Neural cell (in vitro differentiated cells): ENCODE measurements at regions not wholly inside any gene's neighbourhood (a gene's known extent, or its start where the extent isn't known, plus 50 kb on each side); places are given as distances from the start of the nearest gene placed in this dataset.
A peak's percentile ranks its signal among the peaks of the same experiment; 100 is the strongest.

Experiments
- H2AFZ ChIP-seq: fragments of 200-600, 300-800 bp; sonication (generic), shearing (Covaris generic); 2 replicates; pipeline ENCODE4 v1.6.0; 2014; ENCODE audit warnings: low read depth, mild to moderate bottlenecking, antibody characterized with exemption, low read length, moderate library complexity
- H3F3A ChIP-seq: fragments of 200-600 bp; shearing (Covaris generic); 2 replicates; pipeline ENCODE4 v1.6.1; 2016; ENCODE audit warnings: mild to moderate bottlenecking, moderate library complexity, mixed read lengths, antibody characterized with exemption, low read length; ENCODE audit not compliant: insufficient read depth, poor library complexity, severe bottlenecking
- H3K27ac ChIP-seq: fragments of 200-600, 300-800 bp; sonication (generic), shearing (Covaris generic); 2 replicates; pipeline ENCODE4 v1.5.1; 2014; ENCODE audit warnings: mild to moderate bottlenecking, low read length, moderate library complexity
- H3K27me3 ChIP-seq: fragments of 300-800, 200-600 bp; sonication (generic), shearing (Covaris generic); 2 replicates; pipeline ENCODE4 v1.6.0; 2014; ENCODE audit warnings: mild to moderate bottlenecking, low read depth, low read length, moderate library complexity; ENCODE audit not compliant: insufficient read depth
- H3K36me3 ChIP-seq: fragments of 300-800, 200-600 bp; sonication (generic), shearing (Covaris generic); 2 replicates; pipeline ENCODE4 v1.5.1; 2014; ENCODE audit warnings: mild to moderate bottlenecking, antibody characterized with exemption, low read length, moderate library complexity; ENCODE audit not compliant: insufficient read depth
- H3K4me2 ChIP-seq: fragments of 300-800, 200-600 bp; sonication (generic), shearing (Covaris generic); 2 replicates; pipeline ENCODE4 v1.6.0; 2014; ENCODE audit warnings: mild to moderate bottlenecking, low read length
- H3K4me3 ChIP-seq: fragments of 300-800, 200-600 bp; sonication (generic), shearing (Covaris generic); 2 replicates; pipeline ENCODE4 v1.5.1; 2014; ENCODE audit warnings: mild to moderate bottlenecking, low read length, moderate library complexity
- H3K79me2 ChIP-seq: fragments of 200-600 bp; shearing (Covaris generic); replicated peaks from 2 replicates; pipeline ENCODE4 v1.6.0; 2014; ENCODE audit warnings: mild to moderate bottlenecking, low read length, moderate library complexity; ENCODE audit not compliant: insufficient read depth
- H3K9ac ChIP-seq: fragments of 300-800, 200-600 bp; sonication (generic), shearing (Covaris generic); 2 replicates; pipeline ENCODE4 v1.6.1; 2016; ENCODE audit warnings: mild to moderate bottlenecking, low read length, mixed read lengths
- H3K9me2 ChIP-seq: fragments of 200-600 bp; shearing (Covaris generic); 2 replicates; pipeline ENCODE4 v1.6.1; 2016; ENCODE audit warnings: mild to moderate bottlenecking, low read length, mixed read lengths; ENCODE audit not compliant: insufficient read depth
- H3K9me3 ChIP-seq: fragments of 200-600, 300-800 bp; sonication (generic), shearing (Covaris generic); 2 replicates; pipeline ENCODE4 v1.6.1; 2016; ENCODE audit warnings: mild to moderate bottlenecking, mixed run types, low read length, moderate library complexity, mixed read lengths
- H4K20me1 ChIP-seq: fragments of 200-600 bp; shearing (Covaris generic); 2 replicates; pipeline ENCODE4 v1.6.1; 2016; ENCODE audit warnings: mild to moderate bottlenecking, mixed run types; ENCODE audit not compliant: insufficient read depth
- EP300 ChIP-seq: fragments of 450-650 bp; conservative IDR thresholded peaks from 2 replicates; pipeline ENCODE4 v1.6.1; 2014; ENCODE audit warnings: antibody characterized with exemption, mild to moderate bottlenecking, moderate library complexity; ENCODE audit not compliant: poor library complexity, severe bottlenecking
- MXI1 ChIP-seq: fragments of 450-650 bp; conservative IDR thresholded peaks from 2 replicates; pipeline ENCODE4 v1.6.1; 2014; ENCODE audit warnings: antibody characterized with exemption, mild to moderate bottlenecking; ENCODE audit not compliant: poor library complexity, severe bottlenecking
- POLR2AphosphoS5 ChIP-seq: IDR thresholded peaks from 2 replicates; pipeline ENCODE4 v1.6.1; 2012
- RAD21 ChIP-seq: fragments of 450-650 bp; conservative IDR thresholded peaks from 2 replicates; pipeline ENCODE4 v1.6.1; 2014; ENCODE audit warnings: antibody characterized with exemption, mild to moderate bottlenecking, moderate library complexity
- REST ChIP-seq: IDR thresholded peaks from 2 replicates; pipeline ENCODE4 v1.6.1; 2012; ENCODE audit warnings: borderline replicate concordance
- SMC3 ChIP-seq: fragments of 450-650 bp; conservative IDR thresholded peaks from 2 replicates; pipeline ENCODE4 v1.6.1; 2014; ENCODE audit warnings: antibody characterized with exemption, mild to moderate bottlenecking, moderate library complexity; ENCODE audit not compliant: poor library complexity
- TAF1 ChIP-seq: IDR thresholded peaks from 2 replicates; pipeline ENCODE4 v1.6.1; 2012; ENCODE audit warnings: low read depth
- TF ChIP-seq, protein P1 (sequence below): fragments of 450-650 bp; IDR thresholded peaks from 2 replicates; pipeline ENCODE4 v1.5.1; 2014; ENCODE audit warnings: antibody characterized with exemption, mild to moderate bottlenecking, moderate library complexity; ENCODE audit not compliant: poor library complexity, severe bottlenecking

DNA sequence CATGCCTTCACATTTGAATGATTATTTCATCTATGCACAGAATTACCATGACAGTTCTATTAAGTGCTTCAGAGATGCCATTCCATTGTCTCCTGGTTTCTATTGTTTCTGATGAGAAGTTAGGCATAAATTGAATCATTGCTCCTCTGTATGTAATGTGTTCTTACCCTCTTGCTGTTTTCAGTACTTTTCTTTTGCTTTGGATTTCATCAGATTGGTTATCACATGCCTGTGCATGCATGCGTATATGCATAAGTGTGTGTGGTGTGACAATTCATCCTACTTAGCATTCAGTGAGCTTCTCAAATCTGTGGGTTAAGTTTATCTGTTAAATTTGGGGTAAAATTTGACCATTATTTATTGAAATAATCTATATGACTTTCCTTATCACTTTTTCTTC lies 263.3 kb upstream of the RND3 start:
- no peak overlapping the region for H3K4me3 ChIP-seq
- H3K36me3 ChIP-seq = no peaks in the 10 kb centered on the region
- TF ChIP-seq EP300 (peak; percentile 52), REST (no peak), POLR2AphosphoS5 (peak; percentile 33), TAF1 (no peak), RAD21 (no peak)
- no peak overlapping the region for H2AFZ ChIP-seq
- no peaks in the 10 kb centered on the region for H4K20me1 ChIP-seq
- no peak overlapping the region for H3K9ac ChIP-seq
- H3K79me2 ChIP-seq = no peaks in the 10 kb centered on the region
- no peak overlapping the region for H3K4me2 ChIP-seq
- H3F3A ChIP-seq = no peaks in the 10 kb centered on the region
- H3K9me3 ChIP-seq = no peaks in the 10 kb centered on the region
- H3K27me3 ChIP-seq = no peaks in the 10 kb centered on the region
- no peak overlapping the region for H3K27ac ChIP-seq
- no peaks in the 10 kb centered on the region for H3K9me2 ChIP-seq

DNA sequence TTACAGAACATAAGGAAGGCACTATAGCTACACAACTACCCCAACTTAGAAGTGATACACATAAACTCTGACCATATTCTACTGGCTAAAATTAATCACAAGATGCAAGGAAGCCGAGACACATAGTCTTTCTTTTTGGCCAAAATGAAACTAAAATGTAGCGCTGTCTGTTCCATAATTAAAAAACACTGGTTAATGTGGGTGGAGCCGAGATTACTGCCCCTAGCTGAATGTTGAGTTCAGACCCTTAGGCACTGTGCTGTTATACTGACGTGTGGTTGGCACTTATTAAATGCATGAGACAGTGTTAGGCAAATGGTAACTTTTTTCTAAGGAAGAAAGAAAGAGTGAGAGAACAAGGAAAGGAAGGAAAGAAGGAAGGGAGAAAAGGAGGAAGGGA lies 254.6 kb upstream of the RND3 start:
- no peaks in the 10 kb centered on the region for H3K36me3 ChIP-seq
- H3K9ac ChIP-seq = no peak overlapping the region
- no peak overlapping the region for H3K4me3 ChIP-seq
- H3K27me3 ChIP-seq = no peaks in the 10 kb centered on the region
- no peaks in the 10 kb centered on the region for H3F3A ChIP-seq
- H2AFZ ChIP-seq = no peak overlapping the region
- no peaks in the 10 kb centered on the region for H3K79me2 ChIP-seq
- no peak overlapping the region for H3K4me2 ChIP-seq
- H4K20me1 ChIP-seq = no peaks in the 10 kb centered on the region
- no peak for TF ChIP-seq POLR2AphosphoS5
- no peak for TF ChIP-seq SMC3
- no peak for TF ChIP-seq TAF1
- no peak for TF ChIP-seq REST
- no peak for TF ChIP-seq EP300
- TF ChIP-seq MXI1 = no peak
- TF ChIP-seq, protein P1, sequence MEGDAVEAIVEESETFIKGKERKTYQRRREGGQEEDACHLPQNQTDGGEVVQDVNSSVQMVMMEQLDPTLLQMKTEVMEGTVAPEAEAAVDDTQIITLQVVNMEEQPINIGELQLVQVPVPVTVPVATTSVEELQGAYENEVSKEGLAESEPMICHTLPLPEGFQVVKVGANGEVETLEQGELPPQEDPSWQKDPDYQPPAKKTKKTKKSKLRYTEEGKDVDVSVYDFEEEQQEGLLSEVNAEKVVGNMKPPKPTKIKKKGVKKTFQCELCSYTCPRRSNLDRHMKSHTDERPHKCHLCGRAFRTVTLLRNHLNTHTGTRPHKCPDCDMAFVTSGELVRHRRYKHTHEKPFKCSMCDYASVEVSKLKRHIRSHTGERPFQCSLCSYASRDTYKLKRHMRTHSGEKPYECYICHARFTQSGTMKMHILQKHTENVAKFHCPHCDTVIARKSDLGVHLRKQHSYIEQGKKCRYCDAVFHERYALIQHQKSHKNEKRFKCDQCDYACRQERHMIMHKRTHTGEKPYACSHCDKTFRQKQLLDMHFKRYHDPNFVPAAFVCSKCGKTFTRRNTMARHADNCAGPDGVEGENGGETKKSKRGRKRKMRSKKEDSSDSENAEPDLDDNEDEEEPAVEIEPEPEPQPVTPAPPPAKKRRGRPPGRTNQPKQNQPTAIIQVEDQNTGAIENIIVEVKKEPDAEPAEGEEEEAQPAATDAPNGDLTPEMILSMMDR = no peak
- no peaks in the 10 kb centered on the region for H3K9me2 ChIP-seq
- no peak overlapping the region for H3K27ac ChIP-seq
- H3K9me3 ChIP-seq = no peaks in the 10 kb centered on the region
